ENCODE measurements at regions not wholly inside any gene's neighbourhood (a gene's known extent, or its start where the extent isn't known, plus 50 kb on each side); places are given as distances from the start of the nearest gene placed in this dataset.

DNA sequence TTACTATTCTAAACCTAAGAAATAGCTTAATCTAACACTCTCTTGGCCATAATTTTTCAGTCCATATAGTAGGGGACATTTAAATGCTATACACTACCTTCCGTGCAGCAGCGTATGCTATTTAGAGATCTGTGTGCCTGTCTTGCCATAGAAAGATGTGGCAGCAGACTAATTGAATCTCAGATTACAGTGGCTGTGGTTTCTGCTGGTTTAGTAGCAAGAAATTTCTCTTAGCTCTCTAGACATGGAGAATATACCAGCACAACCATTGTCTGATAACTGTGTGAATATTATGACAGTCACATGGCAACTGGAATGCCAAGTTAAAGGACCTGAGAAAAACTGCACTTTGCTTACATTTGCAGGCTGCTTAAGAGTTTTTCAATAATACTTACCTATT, 672.4 kb upstream of the MIR17HG start:
- DNase-seq: no peak
- Histone ChIP-seq H3K9me3 (peaks cover 0 to 3% (median 0%) of the 10 kb centered on the region in 11 donors), H3K4me3 (no peak overlapping the region), H3K36me3 (no peaks in the 10 kb centered on the region), H3K4me1 (no peaks in the 10 kb centered on the region), H3K27ac (no peak overlapping the region), H3K27me3 (no peaks in the 10 kb centered on the region)
- TF ChIP-seq, protein P1, sequence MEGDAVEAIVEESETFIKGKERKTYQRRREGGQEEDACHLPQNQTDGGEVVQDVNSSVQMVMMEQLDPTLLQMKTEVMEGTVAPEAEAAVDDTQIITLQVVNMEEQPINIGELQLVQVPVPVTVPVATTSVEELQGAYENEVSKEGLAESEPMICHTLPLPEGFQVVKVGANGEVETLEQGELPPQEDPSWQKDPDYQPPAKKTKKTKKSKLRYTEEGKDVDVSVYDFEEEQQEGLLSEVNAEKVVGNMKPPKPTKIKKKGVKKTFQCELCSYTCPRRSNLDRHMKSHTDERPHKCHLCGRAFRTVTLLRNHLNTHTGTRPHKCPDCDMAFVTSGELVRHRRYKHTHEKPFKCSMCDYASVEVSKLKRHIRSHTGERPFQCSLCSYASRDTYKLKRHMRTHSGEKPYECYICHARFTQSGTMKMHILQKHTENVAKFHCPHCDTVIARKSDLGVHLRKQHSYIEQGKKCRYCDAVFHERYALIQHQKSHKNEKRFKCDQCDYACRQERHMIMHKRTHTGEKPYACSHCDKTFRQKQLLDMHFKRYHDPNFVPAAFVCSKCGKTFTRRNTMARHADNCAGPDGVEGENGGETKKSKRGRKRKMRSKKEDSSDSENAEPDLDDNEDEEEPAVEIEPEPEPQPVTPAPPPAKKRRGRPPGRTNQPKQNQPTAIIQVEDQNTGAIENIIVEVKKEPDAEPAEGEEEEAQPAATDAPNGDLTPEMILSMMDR (IDR thresholded peaks at IDR 0.05): no peak
- ATAC-seq: no peak
- WGBS, 2 donors: 80 to 85% methylated on average over 2 of the region's 2 CpGs
- intact Hi-C loops (cut with DNase I): no loop called here

GRCh38 chr13:90680826-90681225, 666.7 kb upstream of the MIR17HG start:
- 61 to 64% methylated on average over 3 of the region's 3 CpGs for WGBS, 2 donors
- peaks cover 0 to 10% (median 0%) of the 10 kb centered on the region in 11 donors for H3K9me3 ChIP-seq
- ATAC-seq (no peak), DNase-seq (no peak)
- intact Hi-C loops (cut with DNase I): no loop called here
- H3K4me1 ChIP-seq: no peaks in the 10 kb centered on the region
- no peaks in the 10 kb centered on the region for H3K36me3 ChIP-seq
- H3K4me3 ChIP-seq: no peak overlapping the region
- TF ChIP-seq, protein P1 (IDR thresholded peaks at IDR 0.05): no peak
- no peak overlapping the region for H3K27ac ChIP-seq
- no peaks in the 10 kb centered on the region for H3K27me3 ChIP-seq

DNA sequence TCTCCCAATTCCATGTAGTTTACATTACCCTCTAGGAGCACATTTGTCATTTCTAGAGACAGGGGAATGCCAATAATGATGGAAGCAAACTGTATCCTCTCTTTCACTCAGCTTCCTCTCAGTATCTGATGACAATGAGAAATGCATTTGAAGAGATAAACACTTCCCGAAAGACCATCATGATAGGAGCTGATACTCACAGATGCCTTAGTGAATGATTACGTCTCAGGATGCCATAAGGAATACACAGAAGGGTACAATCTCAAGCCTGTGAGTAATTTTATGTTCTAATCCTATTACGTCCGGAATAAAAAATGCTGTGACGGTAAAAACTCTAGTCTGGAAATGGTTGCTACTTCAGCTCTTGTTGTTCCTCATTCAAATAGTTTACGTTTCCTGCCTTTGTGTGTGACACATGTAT, 663.8 kb upstream of the MIR17HG start:
- 58 to 60% methylated on average over 6 of the region's 6 CpGs for WGBS, 2 donors
- Histone ChIP-seq H3K27ac (no peak overlapping the region), H3K4me1 (no peaks in the 10 kb centered on the region), H3K27me3 (no peaks in the 10 kb centered on the region), H3K36me3 (no peaks in the 10 kb centered on the region), H3K4me3 (no peak overlapping the region), H3K9me3 (peaks cover 0 to 10% (median 0%) of the 10 kb centered on the region in 11 donors)
- TF ChIP-seq, protein P1 (IDR thresholded peaks at IDR 0.05): no peak
- intact Hi-C loops (cut with DNase I): no loop called here
- ATAC-seq (no peak), DNase-seq (no peak)

GRCh38 chr13:90686442-90686841, 661.0 kb upstream of the MIR17HG start:
- Histone ChIP-seq H3K9me3 (peaks cover 0 to 10% (median 0%) of the 10 kb centered on the region in 11 donors), H3K4me3 (no peak overlapping the region), H3K27me3 (no peaks in the 10 kb centered on the region), H3K4me1 (peaks cover 0 to 14% (median 0%) of the 10 kb centered on the region in 9 donors), H3K36me3 (no peaks in the 10 kb centered on the region), H3K27ac (no peak overlapping the region)
- WGBS, 2 donors: 73 to 79% methylated on average over 3 of the region's 3 CpGs
- intact Hi-C loops (cut with DNase I): no loop called here
- TF ChIP-seq, protein P1 (IDR thresholded peaks at IDR 0.05): no peak
- peak in 5 of 8 donors; percentile 25 to 82 (median 53) for ATAC-seq
- DNase-seq: peak in 1 of 2 donors; percentile 4

Data from heart right ventricle (tissue), 16 donors.